Ishikawa (cell line): ENCODE measurements at regions not wholly inside any gene's neighbourhood (a gene's known extent, or its start where the extent isn't known, plus 50 kb on each side); places are given as distances from the start of the nearest gene placed in this dataset.

ENCODE experiments used
- CEBPB ChIP-seq: IDR thresholded peaks from 2 replicates; pipeline ENCODE4 v1.6.1; 2012
- CREB1 ChIP-seq: IDR thresholded peaks from 2 replicates; pipeline ENCODE4 v1.6.1; 2012; ENCODE audit warnings: low read depth
- EGR1 ChIP-seq: IDR thresholded peaks from 2 replicates; pipeline ENCODE4 v1.6.1; 2012
- EP300 ChIP-seq: IDR thresholded peaks from 2 replicates; pipeline ENCODE4 v1.6.1; 2012; ENCODE audit warnings: borderline replicate concordance
- FOXM1 ChIP-seq: IDR thresholded peaks from 2 replicates; pipeline ENCODE4 v1.6.1; 2012; ENCODE audit warnings: low read depth, borderline replicate concordance
- MAX ChIP-seq: IDR thresholded peaks from 2 replicates; pipeline ENCODE4 v1.6.1; 2012
- NFIC ChIP-seq: IDR thresholded peaks from 2 replicates; pipeline ENCODE4 v1.6.1; 2012
- RAD21 ChIP-seq: IDR thresholded peaks from 2 replicates; pipeline ENCODE4 v1.6.1; 2012; ENCODE audit warnings: low read depth
- REST ChIP-seq: IDR thresholded peaks from 2 replicates; pipeline ENCODE4 v1.6.1; 2012; ENCODE audit warnings: low read depth, mild to moderate bottlenecking
- TAF1 ChIP-seq: IDR thresholded peaks from 2 replicates; pipeline ENCODE4 v1.6.1; 2012; ENCODE audit warnings: low read depth, mild to moderate bottlenecking
- TCF12 ChIP-seq: IDR thresholded peaks from 2 replicates; pipeline ENCODE4 v1.6.1; 2012; ENCODE audit warnings: low read depth
- TEAD4 ChIP-seq: IDR thresholded peaks from 2 replicates; pipeline ENCODE4 v1.6.1; 2012
- YY1 ChIP-seq: IDR thresholded peaks from 2 replicates; pipeline ENCODE4 v1.6.1; 2012; ENCODE audit warnings: low read depth
- ZBTB7A ChIP-seq: IDR thresholded peaks from 2 replicates; pipeline ENCODE4 v1.6.1; 2012; ENCODE audit warnings: low read depth
- TF ChIP-seq, protein P1 (sequence below): IDR thresholded peaks from 2 replicates; pipeline ENCODE4 v1.6.1; 2012

DNA sequence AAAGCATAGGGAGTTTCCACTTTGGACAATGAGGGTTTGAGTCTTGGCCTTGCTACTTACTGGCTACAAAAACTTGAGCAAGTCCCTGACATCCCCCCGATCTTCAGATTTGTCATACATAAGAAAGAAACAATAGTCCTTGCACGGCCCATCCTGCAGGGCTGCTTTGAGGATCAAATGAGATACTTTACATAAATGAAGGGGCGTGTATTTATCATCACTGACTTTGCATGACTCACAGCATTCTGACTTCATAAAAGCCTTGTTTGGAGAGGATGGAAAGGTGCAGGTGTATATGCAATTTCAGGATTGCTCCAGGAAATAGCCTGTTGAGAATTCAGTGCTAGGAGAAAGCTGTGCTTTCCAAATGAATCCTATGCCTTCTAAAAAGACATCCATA lies 465.0 kb upstream of the MAF start:
- TF ChIP-seq RAD21 (no peak), YY1 (no peak), TAF1 (no peak), NFIC (no peak), TEAD4 (no peak), FOXM1 (no peak), REST (no peak), MAX (no peak), CEBPB (no peak), CREB1 (no peak), EGR1 (no peak), ZBTB7A (no peak), TCF12 (no peak), EP300 (no peak)
- TF ChIP-seq, protein P1, sequence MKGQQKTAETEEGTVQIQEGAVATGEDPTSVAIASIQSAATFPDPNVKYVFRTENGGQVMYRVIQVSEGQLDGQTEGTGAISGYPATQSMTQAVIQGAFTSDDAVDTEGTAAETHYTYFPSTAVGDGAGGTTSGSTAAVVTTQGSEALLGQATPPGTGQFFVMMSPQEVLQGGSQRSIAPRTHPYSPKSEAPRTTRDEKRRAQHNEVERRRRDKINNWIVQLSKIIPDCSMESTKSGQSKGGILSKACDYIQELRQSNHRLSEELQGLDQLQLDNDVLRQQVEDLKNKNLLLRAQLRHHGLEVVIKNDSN = no peak

DNA sequence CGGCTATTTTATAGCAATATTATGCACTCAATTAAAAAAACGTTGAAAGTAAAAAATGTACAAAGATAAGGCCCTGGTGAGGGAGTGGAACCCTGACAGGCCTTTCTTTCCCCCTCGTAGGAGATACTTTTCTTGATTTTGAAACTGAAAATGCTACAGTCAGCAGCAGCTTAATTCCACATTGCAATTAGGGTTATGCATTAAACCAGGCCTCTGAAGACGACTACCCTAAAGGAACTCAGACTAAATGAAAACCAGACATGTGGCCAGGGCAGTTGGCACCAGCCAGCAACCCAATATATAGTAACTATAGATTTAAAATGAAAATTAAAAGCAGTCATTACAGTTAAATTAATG lies 463.2 kb upstream of the MAF start:
- TF ChIP-seq ZBTB7A (no peak), EGR1 (no peak), YY1 (no peak), RAD21 (no peak), CREB1 (no peak), EP300 (no peak), REST (no peak), MAX (no peak)
- TF ChIP-seq, protein P1 = no peak

GRCh38 chr16:80063031-80063712 lies 462.6 kb upstream of the MAF start:
- TF ChIP-seq FOXM1 (no peak), CEBPB (no peak), TEAD4 (no peak), TCF12 (no peak), YY1 (no peak), TAF1 (no peak), REST (no peak), EGR1 (no peak), MAX (no peak), ZBTB7A (no peak), CREB1 (no peak)

GRCh38 chr16:80062361-80063030 lies 462.0 kb upstream of the MAF start:
- TF ChIP-seq TEAD4 (no peak), FOXM1 (no peak), CREB1 (no peak), NFIC (no peak), MAX (no peak), EP300 (no peak), YY1 (no peak), RAD21 (no peak), ZBTB7A (no peak), TAF1 (no peak)
